NCI-H510A (cell line): ENCODE measurements at regions not wholly inside any gene's neighbourhood (a gene's known extent, or its start where the extent isn't known, plus 50 kb on each side); places are given as distances from the start of the nearest gene placed in this dataset.
A peak's percentile ranks its signal among the peaks of the same experiment; 100 is the strongest.
"Not testable (repeated sequence)": the region's sequence is repeated elsewhere in the genome, so short reads cannot be mapped to it uniquely, and the experiment has no call there.

Experiments
- DNase-seq: peaks from one replicate; lab custom pipeline; 2025; lab: John Stamatoyannopoulos, UW

GRCh38 chr11:79508461-79508860 is 67.6 kb upstream of the TENM4 start:
- DNase-seq, result no peak

- DNase-seq, result no peak
These were observed 66.9 kb upstream of the TENM4 start for GRCh38 chr11:79507706-79508105.

- no peak for DNase-seq
These were observed 66.0 kb upstream of the TENM4 start for GRCh38 chr11:79506734-79507344.

- DNase-seq, result no peak
These were observed 65.3 kb upstream of the TENM4 start for GRCh38 chr11:79506124-79506523.

GRCh38 chr11:79503028-79503427 is 62.2 kb upstream of the TENM4 start:
- DNase-seq, result no peak

GRCh38 chr11:79501707-79502106 is 60.9 kb upstream of the TENM4 start:
- no peak for DNase-seq

- DNase-seq, result not testable (repeated sequence)
These were observed 59.1 kb upstream of the TENM4 start for GRCh38 chr11:79499929-79500328.

GRCh38 chr11:79498667-79499066 is 57.8 kb upstream of the TENM4 start:
- no peak for DNase-seq

- DNase-seq, result peak; percentile 35
These were observed 52.8 kb upstream of the TENM4 start for GRCh38 chr11:79493555-79494171.

- DNase-seq, result no peak
These were observed 51.2 kb upstream of the TENM4 start for GRCh38 chr11:79492008-79492407.
